ENCODE measurements at regions not wholly inside any gene's neighbourhood (a gene's known extent, or its start where the extent isn't known, plus 50 kb on each side); places are given as distances from the start of the nearest gene placed in this dataset.

DNA sequence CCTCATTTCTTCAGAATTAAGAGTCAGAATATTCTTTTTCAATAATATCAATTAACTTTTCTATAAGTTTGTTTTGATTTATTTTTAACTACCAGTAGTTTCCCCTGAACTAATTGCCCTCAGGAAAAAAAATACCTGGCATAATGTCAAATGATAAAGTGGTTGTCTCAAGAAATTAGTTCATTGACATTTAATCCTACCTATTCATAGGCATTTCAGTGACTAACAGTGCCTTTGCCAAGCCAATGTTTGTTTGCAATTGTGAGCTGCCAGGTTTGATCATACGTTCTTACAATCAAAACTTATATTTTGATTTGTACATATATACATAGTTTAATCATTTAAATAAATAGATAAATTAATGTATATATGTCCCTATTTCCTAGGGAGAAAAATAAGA, 267.3 kb upstream of the MC4R start:
- ChIA-PET CTCF (interaction anchor here (0.7 kb wide), 1 partner anchor 18 kb away, joined by 3 read pairs; no protein-coding TSS in a partner anchor), POLR2A (no interaction called here)
- DNase-seq (ENCODE audit: extremely low spot score), result no peak
- TF ChIP-seq CTCF (IDR thresholded peaks at IDR 0.05; ENCODE audit: control extremely low read depth, extremely low read depth, low read depth, missing control alignments), result no peak

DNA sequence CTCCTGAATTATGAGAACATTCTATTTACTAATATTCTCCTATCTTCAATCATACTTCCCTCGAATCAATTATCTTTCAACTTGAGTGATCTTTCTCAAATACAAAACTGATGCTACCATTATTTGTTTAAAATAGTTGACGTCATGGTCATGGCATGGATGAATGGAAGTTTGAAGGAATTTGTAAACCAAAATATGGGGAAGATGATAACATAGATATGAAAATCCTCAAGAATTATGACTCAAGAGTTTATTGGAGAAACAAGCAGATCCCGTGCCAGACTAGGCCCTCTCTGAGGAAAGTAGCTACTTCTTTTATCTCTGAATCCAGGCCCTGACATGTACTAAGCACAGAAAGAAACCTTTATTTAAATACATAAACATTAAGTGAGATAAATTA, 270.4 kb upstream of the MC4R start:
- DNase-seq (ENCODE audit: extremely low spot score), result no peak
- CTCF ChIA-PET, result no interaction called here
- POLR2A ChIA-PET, result no interaction called here
- TF ChIP-seq CTCF (IDR thresholded peaks at IDR 0.05; ENCODE audit: control extremely low read depth, extremely low read depth, low read depth, missing control alignments), result no peak

DNA sequence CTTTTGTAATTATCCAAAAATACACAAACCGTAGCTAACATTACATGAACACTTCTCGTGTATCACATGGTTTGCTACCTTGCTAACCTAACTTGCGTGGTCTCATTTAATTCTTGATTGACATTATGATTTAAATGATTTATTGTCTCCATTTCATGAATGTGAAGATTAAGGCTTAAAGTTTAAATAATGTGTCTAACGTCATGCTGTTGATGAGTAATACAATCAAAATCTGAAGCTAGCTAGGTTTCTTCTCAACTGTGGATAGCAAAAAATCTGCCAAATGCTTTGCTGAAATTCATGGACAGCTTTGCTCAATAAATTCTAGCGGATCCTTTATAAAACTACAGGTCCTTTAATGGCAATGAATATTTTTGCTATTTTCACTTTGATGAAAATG, 274.1 kb upstream of the MC4R start:
- DNase-seq (ENCODE audit: extremely low spot score), result no peak
- POLR2A ChIA-PET, result no interaction called here
- CTCF ChIA-PET, result no interaction called here
- TF ChIP-seq CTCF (IDR thresholded peaks at IDR 0.05; ENCODE audit: control extremely low read depth, extremely low read depth, low read depth, missing control alignments), result no peak

GRCh38 chr18:60649107-60649506, 276.5 kb upstream of the MC4R start:
- ChIA-PET POLR2A (no interaction called here), CTCF (interaction anchor here (0.8 kb wide), 1 partner anchor 17 kb away, joined by 4 read pairs; no protein-coding TSS in a partner anchor)
- DNase-seq (ENCODE audit: extremely low spot score), result no peak
- no peak for TF ChIP-seq CTCF (IDR thresholded peaks at IDR 0.05; ENCODE audit: control extremely low read depth, extremely low read depth, low read depth, missing control alignments)

- CTCF ChIA-PET, result interaction anchor here (1.0 to 1.1 kb wide), 2 partner anchors 36 to 1018 kb away, joined by 3 read pairs; no protein-coding TSS in a partner anchor
- POLR2A ChIA-PET, result no interaction called here
- no peak for TF ChIP-seq CTCF (IDR thresholded peaks at IDR 0.05; ENCODE audit: control extremely low read depth, extremely low read depth, low read depth, missing control alignments)
- no peak for DNase-seq (ENCODE audit: extremely low spot score)
Measured at GRCh38 chr18:60649842-60650536, 277.4 kb upstream of the MC4R start.

- no peak for TF ChIP-seq CTCF (IDR thresholded peaks at IDR 0.05; ENCODE audit: control extremely low read depth, extremely low read depth, low read depth, missing control alignments)
- CTCF ChIA-PET, result interaction anchor here (1.5 kb wide), 1 partner anchor 9 kb away, joined by 5 read pairs; no protein-coding TSS in a partner anchor
- DNase-seq (ENCODE audit: extremely low spot score), result no peak
- POLR2A ChIA-PET, result no interaction called here
Measured at GRCh38 chr18:60654298-60654697, 281.7 kb upstream of the MC4R start.

Measured in GM10248 (cell line).